Stimulated activated CD8-positive, alpha-beta memory T cell treated with anti-CD3 and anti-CD28 coated beads, Interleukin-4, amount 100 ng/mL, for 48 hours (primary cell): ENCODE measurements at regions not wholly inside any gene's neighbourhood (a gene's known extent, or its start where the extent isn't known, plus 50 kb on each side); places are given as distances from the start of the nearest gene placed in this dataset.

ENCODE experiments used
- DNase-seq: peaks from one replicate; pipeline ENCODE4 v3.0.0-alpha.2; 2020

DNA sequence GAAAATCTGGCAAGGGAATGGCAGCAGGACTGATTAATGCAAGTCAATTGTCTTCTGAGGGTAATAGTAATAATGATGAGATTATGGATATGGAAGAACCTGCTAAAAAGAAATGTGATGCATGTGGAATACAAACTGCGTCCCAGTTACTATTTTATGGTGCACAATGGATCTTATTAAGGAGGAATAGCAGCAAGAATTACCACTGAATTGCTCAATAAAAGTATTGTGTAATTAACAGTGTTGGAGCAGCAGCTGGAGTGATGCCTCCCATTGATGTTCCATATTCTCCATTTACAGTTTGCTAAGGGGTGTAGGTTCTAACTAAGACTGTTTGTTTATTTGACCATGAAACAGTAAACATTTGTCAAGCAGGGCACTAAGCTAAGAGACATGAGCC is 167.9 kb downstream of the HRH4 start:
- no peak for DNase-seq

DNA sequence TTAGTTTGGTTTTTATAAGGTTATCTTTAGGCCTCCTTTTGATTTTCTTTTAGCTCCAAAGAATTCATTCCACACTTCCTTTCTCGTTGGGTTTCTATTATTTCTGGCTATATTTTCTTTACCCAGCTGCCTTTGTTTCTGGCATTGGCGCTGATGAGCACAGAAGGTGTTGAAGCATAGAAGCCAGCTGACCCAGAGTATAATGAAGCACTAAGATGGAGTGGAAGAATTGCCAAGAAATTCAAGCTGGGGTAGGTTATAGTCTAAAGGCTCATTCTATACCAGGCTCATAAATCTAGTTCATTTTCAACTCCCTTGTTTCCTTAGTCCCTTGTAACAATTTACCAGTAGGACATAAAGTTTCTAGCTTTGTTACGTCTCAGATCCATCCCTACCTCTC is 169.5 kb downstream of the HRH4 start:
- DNase-seq = no peak

DNA sequence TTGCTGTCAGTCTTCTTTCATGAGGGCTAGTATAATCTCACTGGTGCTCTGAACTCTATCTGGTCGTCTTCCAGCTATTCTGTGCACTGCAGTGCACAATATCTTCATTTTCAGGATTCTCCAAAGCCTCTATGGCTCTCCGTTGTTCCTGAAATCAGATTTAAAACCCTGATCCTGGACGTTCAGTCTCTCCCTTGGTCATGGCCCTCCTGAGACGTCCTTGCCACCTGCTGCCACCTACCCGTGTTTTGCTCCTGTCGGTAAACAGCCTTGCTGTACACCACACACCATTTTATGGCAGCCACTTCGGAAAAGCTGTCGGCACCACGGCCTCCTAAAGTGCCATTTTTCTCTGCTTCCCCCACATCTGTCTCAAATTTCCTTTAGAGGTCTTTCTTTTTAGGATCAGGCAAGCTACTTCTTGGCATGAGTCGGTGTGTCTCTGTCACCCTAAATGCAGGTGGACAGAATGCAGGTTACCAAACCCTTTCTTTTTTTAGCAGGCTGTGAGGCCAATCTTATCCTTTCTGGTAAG is 170.0 kb downstream of the HRH4 start:
- no peak for DNase-seq

DNA sequence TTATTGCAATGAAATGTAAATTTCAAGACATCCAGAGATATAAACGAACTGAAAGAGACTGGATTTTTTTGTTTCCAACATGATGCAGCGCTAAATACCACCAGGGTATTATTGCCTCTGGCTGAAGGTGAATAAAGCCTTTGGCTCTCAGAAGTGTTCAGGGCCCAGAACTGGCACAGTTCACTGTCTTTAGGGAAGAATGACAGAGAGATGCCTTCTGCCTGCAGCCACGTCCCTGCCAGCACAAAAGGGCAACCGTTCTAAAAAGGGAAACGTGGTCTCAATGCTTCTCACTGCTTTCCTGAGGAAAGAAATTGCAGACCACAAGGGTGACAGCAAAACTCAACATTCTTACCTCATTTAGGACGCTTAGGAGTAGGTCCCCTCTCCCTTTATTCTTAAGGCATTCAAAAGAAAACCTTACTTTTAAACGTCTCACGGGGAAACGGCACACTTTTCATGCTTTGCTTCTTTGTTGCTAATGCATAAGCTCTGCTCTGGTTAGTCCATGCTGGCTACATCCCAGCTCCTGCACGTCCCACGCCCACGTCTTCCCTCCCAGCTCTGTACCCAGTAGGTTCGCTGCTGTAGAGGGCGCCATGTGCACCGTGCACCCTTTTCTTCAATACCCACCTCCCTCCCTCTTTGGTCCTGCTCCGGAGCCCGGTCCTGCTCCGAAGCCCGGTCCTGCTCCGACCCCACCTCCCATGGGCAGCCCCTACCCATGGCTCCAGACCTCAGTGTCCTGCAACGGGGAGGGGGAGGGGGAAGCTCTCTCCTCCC is 171.0 kb downstream of the HRH4 start:
- no peak for DNase-seq

DNA sequence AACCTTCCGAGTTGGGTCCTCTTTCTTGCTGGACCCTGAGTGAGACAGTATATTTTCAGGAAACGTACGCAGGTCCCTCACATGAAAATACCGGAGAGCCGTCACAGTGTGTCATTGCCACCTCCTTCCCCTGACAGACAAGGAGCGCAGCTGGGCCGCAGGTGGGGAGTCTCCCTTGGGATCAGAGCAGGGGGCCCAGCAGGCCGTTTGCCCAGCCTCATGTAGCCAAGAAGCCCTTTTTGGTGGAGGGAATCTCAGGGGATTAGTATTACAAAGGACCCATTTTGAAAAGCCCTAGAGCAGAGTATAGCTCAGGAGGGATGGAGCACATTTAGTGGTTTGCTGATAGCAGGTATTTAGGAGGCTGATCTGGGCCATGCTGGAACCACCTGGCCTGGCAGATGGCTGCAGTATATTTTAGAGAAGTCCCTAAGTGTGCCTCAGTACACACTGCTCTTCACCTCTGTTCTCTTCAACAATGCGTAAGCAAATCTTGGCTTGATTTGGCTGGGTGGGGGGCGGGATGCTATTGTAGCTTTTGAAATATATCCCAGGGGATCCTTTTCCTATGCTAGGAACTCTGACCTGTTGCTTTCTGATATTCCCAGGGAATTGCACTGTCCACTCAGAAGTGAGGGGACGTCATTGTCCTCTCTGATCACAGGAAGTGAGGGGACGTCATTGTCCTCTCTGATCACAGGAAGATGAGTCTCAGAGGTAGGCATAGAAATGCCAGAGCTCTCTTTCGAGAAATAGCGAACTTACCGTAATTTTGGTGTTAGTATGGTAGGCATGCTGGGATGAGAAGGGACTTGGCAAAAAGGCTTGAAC is 171.9 kb downstream of the HRH4 start:
- no peak for DNase-seq

DNA sequence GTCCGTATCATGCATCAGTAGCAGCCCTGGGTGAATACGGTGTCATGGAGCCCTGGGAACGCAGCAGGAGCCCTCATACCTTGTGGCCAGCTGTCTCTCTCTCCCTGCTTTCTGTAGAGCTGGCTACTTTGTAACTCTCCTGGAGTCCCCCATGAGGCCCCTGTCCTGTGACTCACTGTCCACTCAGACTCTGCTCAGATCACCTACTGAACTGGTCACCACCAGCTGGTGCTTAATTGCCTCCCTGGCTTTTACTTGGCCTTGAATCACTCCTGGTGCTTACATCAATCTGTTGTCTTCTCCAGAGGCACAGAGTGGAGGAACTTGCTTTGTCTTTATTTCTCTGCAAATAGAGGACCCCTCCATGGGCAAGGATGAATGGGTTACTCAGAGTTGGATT is 172.7 kb downstream of the HRH4 start:
- no peak for DNase-seq

DNA sequence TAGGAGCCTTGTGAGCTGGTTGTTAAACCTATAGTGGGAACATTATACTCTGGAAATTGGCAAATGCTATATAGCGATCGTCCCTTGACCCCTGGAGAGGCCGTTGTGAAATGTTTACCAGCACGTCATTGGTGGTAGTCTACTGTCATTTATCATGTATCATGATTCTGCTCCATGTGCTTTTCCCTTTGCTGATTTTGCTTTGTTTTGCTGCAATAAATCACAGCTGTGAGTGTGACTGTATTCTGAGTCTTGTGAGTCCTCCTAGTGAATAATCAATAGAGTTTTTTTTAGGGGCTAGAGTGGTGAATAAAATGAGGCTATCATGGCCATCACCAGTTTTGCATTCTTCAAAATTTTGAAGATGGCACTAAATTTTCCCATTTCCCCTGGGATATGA is 189.1 kb downstream of the HRH4 start:
- no peak for DNase-seq

DNA sequence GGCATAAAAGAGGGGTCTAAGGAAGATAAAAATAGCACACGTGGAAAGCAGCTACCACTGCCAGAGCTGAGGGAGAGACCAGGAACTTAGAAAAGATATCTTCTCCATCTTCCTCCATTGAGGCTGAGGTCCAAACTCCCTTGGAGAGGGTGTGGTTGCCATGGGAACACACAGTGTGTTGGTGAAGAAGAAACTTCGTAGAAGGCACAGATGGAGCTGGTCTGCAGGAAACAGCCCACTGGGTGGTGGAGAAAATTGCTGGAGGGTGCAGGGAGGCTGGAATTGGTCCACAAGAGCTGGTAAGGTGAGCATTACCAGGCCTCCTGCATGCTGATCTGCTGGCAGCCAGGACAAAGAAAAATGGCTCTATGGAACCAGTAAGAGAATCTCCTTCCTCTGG is 191.0 kb downstream of the HRH4 start:
- no peak for DNase-seq

DNA sequence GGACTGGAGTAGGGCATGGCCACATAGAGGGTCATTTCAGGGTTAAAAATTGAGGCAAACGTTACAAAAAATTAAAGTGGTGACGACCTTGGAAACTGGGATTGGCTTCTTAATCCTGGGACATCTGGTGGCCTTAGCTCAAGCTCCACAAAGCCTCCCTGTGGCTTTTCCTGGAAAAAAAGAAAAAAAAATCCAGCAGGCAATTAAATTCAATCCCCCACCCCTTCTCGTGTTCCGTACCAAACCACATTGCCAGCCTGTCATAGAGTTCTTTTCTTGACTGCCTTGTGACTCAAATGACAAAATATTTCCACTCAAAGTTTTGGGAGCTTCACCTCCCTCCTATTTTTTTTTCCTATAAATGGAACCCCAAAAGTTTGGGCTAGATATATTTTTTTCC is 195.6 kb downstream of the HRH4 start:
- no peak for DNase-seq

DNA sequence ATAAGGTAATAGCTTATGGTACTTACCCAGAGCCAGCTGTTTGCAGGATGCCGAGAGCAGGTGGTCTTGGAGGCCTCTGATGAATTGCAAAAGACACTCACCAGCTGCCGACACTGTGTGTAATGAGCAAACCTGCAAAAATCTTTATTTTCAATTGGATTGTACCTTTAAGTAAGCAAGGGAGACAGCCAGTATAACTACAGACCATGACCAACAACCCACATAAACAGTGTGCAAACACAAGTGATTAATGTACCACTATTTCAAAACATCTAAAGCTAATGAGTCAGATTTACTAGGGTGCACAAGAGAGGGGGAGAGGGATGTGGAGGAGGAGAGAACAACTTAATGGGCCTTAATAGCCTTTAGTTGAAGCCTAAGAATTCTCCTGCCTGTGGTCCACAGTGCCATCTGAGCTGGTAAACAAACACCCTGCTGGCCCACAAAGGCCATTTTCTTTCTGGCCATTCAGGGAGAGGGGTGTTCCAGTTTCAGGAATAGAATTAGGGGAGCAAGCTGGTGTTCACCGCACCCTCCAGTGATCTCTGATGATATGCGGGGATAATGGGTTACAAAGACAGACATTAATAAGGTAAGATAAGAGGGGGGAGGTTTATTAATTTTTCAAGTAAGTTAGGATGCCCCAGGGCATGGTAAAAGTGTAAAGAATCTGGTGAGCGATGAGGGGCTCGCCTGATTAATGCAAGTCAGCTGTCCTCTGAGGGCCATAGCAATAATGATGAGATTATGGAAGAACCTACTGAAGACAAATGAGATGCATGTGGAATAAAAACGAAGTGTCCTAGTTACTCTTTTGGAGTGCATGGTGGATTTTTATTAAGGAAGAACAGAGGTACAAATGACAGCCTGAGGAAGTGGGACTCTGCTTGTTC is 196.4 kb downstream of the HRH4 start:
- no peak for DNase-seq

DNA sequence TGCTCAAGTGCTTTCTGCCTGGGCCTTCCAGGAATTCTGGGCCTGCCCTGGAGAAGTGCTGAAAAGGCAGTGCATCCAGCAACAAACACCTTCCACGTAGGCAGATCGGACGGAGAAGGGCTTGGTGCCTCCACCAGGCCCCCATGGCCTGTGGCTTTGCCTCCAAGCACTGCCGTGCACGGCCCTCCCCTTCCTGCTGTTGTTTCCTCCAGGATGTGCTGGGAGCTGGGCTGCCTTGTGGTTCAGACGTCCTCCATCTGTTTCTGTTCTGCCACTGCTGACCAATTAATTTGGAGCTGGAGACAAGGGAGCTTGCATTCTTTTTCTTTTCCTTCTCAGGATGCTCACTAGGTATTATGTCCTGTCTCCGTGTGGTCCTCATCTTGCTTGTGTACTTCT is 197.0 kb downstream of the HRH4 start:
- no peak for DNase-seq

DNA sequence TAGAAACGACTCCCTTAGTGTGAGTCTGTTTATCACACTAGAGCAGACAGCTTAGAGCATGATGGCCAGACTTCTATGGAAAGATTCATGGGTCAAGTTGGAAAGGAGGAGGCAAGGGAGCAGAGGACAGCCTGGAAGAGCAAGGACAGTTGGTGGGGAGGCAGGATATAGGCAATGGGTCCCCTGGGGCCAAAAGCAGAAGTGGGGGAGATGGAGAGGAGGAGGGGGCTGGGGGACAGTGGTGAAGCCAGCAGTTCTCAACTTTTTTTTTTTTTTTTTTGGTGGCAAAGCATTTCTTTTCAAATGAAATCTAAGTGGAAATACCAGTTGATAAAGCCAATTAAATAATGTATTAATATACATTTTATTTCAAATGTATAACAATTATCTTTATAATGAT is 197.9 kb downstream of the HRH4 start:
- DNase-seq = no peak

DNA sequence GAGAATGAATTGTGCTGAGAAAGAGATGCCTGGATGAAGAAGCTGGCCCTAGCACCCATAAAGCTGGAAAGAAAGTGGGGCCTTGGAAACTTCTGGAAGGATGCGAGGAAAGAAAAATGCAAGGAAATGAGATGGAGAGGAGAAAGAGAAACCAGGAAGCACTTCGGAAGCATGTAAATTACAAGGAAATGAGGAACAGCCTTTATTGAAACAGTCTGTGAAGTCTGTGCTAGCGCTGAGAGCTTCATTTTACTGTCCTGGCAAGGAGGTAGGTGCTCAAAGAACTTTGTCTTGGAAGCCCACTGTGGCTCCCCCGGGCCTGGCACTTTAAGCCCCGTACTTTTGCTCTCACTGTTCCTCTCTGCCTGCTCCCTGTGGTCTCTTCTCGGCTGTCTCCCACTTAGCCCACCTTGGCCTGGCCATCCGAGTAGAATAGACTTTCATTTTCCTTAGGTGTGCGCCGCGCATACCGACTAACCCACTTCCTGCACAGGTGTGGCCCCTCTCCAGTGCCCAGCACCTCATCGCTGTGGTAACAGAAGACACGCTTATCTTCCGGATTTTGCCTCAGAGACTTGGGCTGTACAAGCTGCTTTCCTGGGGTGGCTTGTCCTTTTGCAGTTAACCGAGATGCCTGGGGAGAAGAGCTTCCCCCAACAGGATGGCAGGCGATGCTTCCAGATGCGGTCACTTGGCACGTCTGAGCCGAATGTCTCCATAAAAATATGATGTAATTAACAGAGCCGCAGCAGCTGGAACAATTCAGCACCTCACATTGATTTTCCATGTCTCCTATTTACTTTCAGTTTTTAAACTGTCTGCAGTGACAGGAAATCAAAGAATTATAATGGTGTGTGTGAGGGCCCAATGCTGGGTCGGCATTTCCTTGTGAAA is 199.6 kb downstream of the HRH4 start:
- peak; percentile 32 for DNase-seq

DNA sequence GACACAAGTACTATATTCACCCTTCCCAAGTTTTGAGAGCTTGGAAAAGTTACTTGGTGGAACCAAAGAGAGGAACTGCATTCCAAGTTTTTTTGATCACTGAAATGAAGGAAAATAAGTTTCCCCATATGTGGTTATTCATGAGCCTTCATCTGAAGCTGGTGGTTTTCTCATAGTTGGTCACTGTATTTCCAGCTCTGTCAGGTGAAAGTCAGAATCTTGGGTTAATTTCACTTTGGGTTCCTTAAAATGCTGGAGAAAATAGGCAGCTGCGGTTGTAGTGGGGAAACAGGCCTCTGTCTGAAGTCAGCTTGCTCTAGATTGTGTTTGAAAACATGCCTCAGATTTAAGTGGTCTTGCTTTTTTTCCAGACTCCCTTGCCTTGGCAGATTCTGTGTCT is 200.5 kb downstream of the HRH4 start:
- no peak for DNase-seq

DNA sequence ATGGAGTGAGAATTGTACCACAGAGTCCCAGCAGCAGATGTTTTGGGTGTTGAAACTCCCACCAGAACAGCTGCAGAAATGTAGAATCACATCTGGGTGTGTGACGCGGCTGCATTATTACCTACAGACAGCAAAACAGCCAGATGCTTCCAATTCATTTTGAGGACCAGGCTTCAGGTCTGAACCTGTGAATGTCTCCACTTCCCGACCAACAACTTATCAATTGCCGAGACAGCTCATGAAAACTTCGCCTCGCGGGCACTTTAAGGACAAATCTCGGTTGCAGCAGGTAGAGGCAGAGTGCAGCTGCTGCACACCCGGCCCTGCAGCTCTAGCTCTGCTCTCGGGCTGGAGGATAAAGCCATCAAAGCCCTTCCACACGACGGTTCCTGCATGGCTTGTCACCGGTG is 202.0 kb downstream of the HRH4 start:
- DNase-seq = no peak

DNA sequence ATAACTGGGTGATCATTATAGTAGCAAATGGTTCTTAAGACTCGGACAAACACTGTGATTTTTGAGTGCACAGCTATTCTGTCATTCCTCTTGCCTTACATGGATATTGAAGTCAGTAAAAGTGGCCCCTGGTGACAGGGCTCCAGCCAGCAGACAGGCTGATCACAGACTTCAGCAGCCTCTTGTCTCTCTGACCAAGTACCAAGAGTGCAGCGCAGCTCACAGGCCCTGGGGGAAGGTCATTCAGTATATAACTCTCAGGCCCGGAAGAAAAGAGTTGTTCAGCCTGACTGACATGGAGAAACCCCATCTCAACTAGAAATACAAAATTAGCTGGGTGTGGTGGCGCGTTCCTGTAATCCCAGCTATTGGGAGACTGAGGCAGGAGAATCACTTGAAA is 202.6 kb downstream of the HRH4 start:
- no peak for DNase-seq

DNA sequence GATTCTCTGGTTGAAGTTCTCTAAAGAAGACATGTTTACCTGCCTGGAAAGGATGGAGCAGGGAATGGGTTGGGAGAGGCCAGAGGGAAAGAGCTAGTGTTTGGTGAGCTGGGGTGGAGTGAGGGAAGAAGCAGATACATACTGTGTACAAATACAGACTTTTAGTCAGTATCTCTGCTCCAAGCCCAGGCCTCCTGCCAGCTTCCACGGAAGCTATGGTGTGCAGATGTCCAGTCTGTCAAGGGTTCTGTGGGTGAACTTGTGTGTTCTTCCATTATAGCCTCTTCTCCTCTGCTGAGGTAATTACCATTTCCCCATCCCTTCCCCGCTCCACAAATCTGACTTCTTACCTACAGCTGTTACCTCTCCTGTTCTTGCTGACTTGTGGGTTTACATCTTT is 208.6 kb downstream of the HRH4 start:
- DNase-seq = no peak

DNA sequence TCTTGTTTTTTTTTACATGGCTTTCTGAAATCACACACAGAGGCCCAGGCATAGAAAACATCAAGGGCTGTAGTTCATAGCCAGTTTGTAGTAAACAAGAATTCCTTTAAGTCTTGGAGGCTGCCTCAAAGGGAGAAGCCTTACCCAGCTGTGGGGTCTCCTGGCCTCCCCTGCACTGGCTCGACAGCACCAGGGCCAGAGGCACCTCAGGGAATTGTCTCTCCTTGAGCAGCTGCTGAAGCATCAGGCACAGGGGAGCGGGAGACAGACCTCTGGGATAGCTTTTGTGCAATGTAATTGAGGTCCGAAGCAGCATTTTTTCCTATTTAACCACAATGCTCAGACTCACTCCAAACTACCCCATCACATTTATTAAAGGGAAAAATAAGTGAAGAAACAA is 209.1 kb downstream of the HRH4 start:
- DNase-seq = no peak

DNA sequence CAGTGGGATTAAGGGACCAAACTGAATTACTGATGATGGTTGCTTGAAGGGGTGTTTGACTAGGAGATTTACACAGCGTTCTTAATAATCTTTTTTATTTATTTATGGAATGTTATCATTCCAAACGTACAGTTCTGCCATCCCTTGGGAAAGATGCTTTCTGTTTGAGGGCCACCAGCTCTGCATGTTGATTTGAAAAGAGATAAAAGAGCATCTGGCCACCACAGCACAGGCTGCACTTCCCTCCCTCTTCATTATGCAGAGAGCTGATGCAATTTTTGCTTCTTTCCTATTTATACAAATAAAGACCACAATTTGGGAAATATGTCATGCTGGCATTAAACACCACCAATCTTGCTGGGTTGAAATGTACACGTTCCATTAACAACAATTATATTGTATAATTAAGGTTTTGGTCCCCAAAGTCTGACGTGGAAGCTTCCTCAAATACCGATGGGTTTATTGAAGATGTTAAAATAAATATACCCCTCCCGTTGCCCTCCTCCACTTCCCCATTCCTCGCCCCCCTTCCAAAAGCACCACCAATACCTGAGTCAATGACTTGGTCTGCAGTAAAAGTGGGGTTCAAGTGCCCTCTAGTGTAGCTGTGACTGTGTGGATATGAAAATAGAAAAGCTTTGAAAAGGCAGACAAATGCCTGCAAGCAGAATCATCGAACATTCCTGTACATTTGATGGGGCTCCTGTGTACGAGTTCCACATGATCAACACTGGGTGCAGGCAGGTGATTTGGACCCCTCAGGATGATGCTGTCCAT is 211.9 kb downstream of the HRH4 start:
- no peak for DNase-seq

DNA sequence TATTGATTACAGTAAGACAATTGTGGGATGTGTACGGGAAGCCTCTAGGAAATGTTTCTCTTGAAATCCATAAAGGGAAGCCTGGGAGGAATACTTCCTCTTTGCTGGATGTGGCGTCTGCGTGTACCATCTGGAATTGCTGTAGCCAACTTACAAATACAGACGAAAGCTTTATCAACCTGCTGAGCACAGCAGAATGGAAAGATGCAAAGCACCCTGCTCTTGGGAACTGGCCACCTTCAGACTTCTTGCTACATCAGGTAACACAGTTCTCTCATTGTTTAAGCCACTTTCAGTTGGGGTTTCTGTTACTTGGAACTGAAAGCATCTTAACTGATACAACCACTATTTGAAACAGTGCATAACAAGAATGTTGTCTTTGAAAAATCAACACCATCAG is 213.8 kb downstream of the HRH4 start:
- no peak for DNase-seq

DNA sequence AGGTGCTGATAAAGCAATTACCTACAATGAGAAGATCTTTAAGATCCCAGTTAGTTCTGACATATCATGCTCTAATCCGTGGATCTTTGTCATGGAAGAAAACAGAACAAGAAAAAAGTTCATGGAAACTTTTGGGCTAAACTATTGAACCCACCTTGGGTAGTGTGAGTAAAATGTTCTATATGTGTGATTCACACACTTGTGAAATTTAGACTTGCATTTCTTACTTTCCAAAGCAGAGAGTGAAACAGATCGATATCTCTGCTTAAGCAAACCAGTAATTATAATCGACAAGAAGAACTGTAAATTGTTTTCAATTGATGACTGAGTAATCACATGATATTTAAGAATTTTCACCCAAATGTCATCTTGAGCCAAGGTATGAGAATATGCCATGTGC is 214.2 kb downstream of the HRH4 start:
- DNase-seq = no peak
